Activated naive CD4-positive, alpha-beta T cell treated with anti-CD3 and anti-CD28 coated beads, Interleukin-2, amount 50 U/mL, for 72 hours (primary cell): ENCODE measurements at regions not wholly inside any gene's neighbourhood (a gene's known extent, or its start where the extent isn't known, plus 50 kb on each side); places are given as distances from the start of the nearest gene placed in this dataset.
"Not testable (repeated sequence)": the region's sequence is repeated elsewhere in the genome, so short reads cannot be mapped to it uniquely, and the experiment has no call there.

Experiments
- ATAC-seq, 2 donors: fragments of 150-1000 bp; cut with Tn5 transposase; 2 replicates each; pipeline ENCODE4 v1.10.0; 2021; ENCODE audit warnings: mild to moderate bottlenecking in 2 of 2, moderate library complexity in 2 of 2
- DNase-seq, 2 donors: peaks; one replicate each; pipeline ENCODE4 v3.0.0; 2021 to 2022; ENCODE audit warnings: low spot score in 2 of 2
- H3K27ac Mint-ChIP-seq, 2 donors: one replicate each; pipeline ENCODE4 v1.8.0; 2022; ENCODE audit warnings: mild to moderate bottlenecking in 2 of 2, mixed read lengths in 2 of 2
- H3K36me3 Mint-ChIP-seq, 2 donors: one replicate each; pipeline ENCODE4 v1.8.0; 2022; ENCODE audit warnings: mixed read lengths in 2 of 2
- H3K9me3 Mint-ChIP-seq, 2 donors: one replicate each; pipeline ENCODE4 v1.8.0; 2022; ENCODE audit warnings: mixed read lengths in 2 of 2

- ATAC-seq (peak in 1 of 2 donors; percentile 51), DNase-seq (no peak)
- H3K27ac Mint-ChIP-seq, result no peak overlapping the region
- H3K36me3 Mint-ChIP-seq, result peaks cover 0 to 18% of the 10 kb centered on the region in 2 donors
- peaks cover 0 to 17% of the 10 kb centered on the region in 2 donors for H3K9me3 Mint-ChIP-seq
Measured at GRCh38 chr14:34052658-34053014, 101.8 kb upstream of the EGLN3 start.

GRCh38 chr14:34051966-34052657 is 101.2 kb upstream of the EGLN3 start:
- Mint-ChIP-seq H3K9me3 (peaks cover 0 to 17% of the 10 kb centered on the region in 2 donors), H3K36me3 (peaks cover 0 to 22% of the 10 kb centered on the region in 2 donors), H3K27ac (no peak overlapping the region)
- DNase-seq, result no peak
- peak; percentile 75 to 80 for ATAC-seq

- ATAC-seq (no peak), DNase-seq (no peak)
- Mint-ChIP-seq H3K27ac (no peak overlapping the region), H3K9me3 (peaks cover 0 to 17% of the 10 kb centered on the region in 2 donors), H3K36me3 (peaks cover 0 to 23% of the 10 kb centered on the region in 2 donors)
Measured at GRCh38 chr14:34050606-34051005, 99.7 kb upstream of the EGLN3 start.

- H3K9me3 Mint-ChIP-seq, result peaks cover 0 to 17% of the 10 kb centered on the region in 2 donors
- peaks cover 0 to 23% of the 10 kb centered on the region in 2 donors for H3K36me3 Mint-ChIP-seq
- no peak for ATAC-seq
- H3K27ac Mint-ChIP-seq, result no peak overlapping the region
- no peak for DNase-seq
Measured at GRCh38 chr14:34049790-34050189, 98.9 kb upstream of the EGLN3 start.

GRCh38 chr14:34049187-34049586 is 98.3 kb upstream of the EGLN3 start:
- not testable (repeated sequence) for DNase-seq, ATAC-seq, H3K27ac Mint-ChIP-seq
- Mint-ChIP-seq H3K9me3 (peaks cover 3 to 17% of the 10 kb centered on the region in 2 donors), H3K36me3 (peaks cover 3 to 22% of the 10 kb centered on the region in 2 donors)

- peaks cover 6 to 17% of the 10 kb centered on the region in 2 donors for H3K36me3 Mint-ChIP-seq
- no peak overlapping the region for H3K27ac Mint-ChIP-seq
- H3K9me3 Mint-ChIP-seq, result peaks cover 5 to 17% of the 10 kb centered on the region in 2 donors
Measured at GRCh38 chr14:34046799-34047520, 96.1 kb upstream of the EGLN3 start.

GRCh38 chr14:34044666-34045306 is 93.9 kb upstream of the EGLN3 start:
- Mint-ChIP-seq H3K27ac (peak overlapping the region; percentile 89), H3K36me3 (peaks cover 6 to 9% of the 10 kb centered on the region in 2 donors), H3K9me3 (peaks cover 8% of the 10 kb centered on the region in 2 donors)
- peak in 1 of 2 donors; percentile 10 for DNase-seq
- peak in 1 of 2 donors; percentile 64 for ATAC-seq

More at GRCh38 chr14:34046799-34047520, 96.1 kb upstream of the EGLN3 start:
- DNase-seq (no peak), ATAC-seq (no peak)

- peaks cover 5 to 6% of the 10 kb centered on the region in 2 donors for H3K36me3 Mint-ChIP-seq
- DNase-seq (no peak), ATAC-seq (no peak)
- peak overlapping the region; percentile 89 for H3K27ac Mint-ChIP-seq
- peaks cover 5 to 8% of the 10 kb centered on the region in 2 donors for H3K9me3 Mint-ChIP-seq
Measured at GRCh38 chr14:34044373-34044637, 93.4 kb upstream of the EGLN3 start.

GRCh38 chr14:34043627-34044372 is 92.9 kb upstream of the EGLN3 start:
- peak; percentile 95 to 98 for ATAC-seq
- H3K36me3 Mint-ChIP-seq, result peaks cover 5 to 6% of the 10 kb centered on the region in 2 donors
- peak; percentile 84 to 89 for DNase-seq
- H3K9me3 Mint-ChIP-seq, result peaks cover 5 to 8% of the 10 kb centered on the region in 2 donors
- peak overlapping the region; percentile 89 for H3K27ac Mint-ChIP-seq

- Mint-ChIP-seq H3K27ac (no peak overlapping the region), H3K9me3 (peaks cover 5 to 8% of the 10 kb centered on the region in 2 donors), H3K36me3 (peaks cover 0 to 6% of the 10 kb centered on the region in 2 donors)
- ATAC-seq, result no peak
- no peak for DNase-seq
Measured at GRCh38 chr14:34041220-34041619, 90.3 kb upstream of the EGLN3 start.

- peaks cover 5 to 8% of the 10 kb centered on the region in 2 donors for H3K9me3 Mint-ChIP-seq
- ATAC-seq (no peak), DNase-seq (no peak)
- peaks cover 0 to 6% of the 10 kb centered on the region in 2 donors for H3K36me3 Mint-ChIP-seq
- no peak overlapping the region for H3K27ac Mint-ChIP-seq
Measured at GRCh38 chr14:34040766-34041165, 89.9 kb upstream of the EGLN3 start.

GRCh38 chr14:34039428-34040047 is 88.7 kb upstream of the EGLN3 start:
- Mint-ChIP-seq H3K9me3 (peaks cover 5 to 8% of the 10 kb centered on the region in 2 donors), H3K27ac (no peak overlapping the region), H3K36me3 (peaks cover 0 to 6% of the 10 kb centered on the region in 2 donors)
- DNase-seq, result no peak
- no peak for ATAC-seq

GRCh38 chr14:34038358-34039057 is 87.6 kb upstream of the EGLN3 start:
- ATAC-seq (no peak), DNase-seq (no peak)
- H3K9me3 Mint-ChIP-seq, result peaks cover 3 to 5% of the 10 kb centered on the region in 2 donors
- H3K27ac Mint-ChIP-seq, result no peak overlapping the region
- H3K36me3 Mint-ChIP-seq, result no peaks in the 10 kb centered on the region

GRCh38 chr14:34036319-34036766 is 85.5 kb upstream of the EGLN3 start:
- peaks cover 2 to 3% of the 10 kb centered on the region in 2 donors for H3K9me3 Mint-ChIP-seq
- no peak overlapping the region for H3K27ac Mint-ChIP-seq
- ATAC-seq, result no peak
- H3K36me3 Mint-ChIP-seq, result no peaks in the 10 kb centered on the region
- DNase-seq, result no peak

GRCh38 chr14:34035934-34036250 is 85.0 kb upstream of the EGLN3 start:
- Mint-ChIP-seq H3K36me3 (no peaks in the 10 kb centered on the region), H3K9me3 (no peaks in the 10 kb centered on the region), H3K27ac (no peak overlapping the region)
- ATAC-seq (no peak), DNase-seq (no peak)
